Suprapubic skin (tissue), 4 donors: ENCODE measurements at regions not wholly inside any gene's neighbourhood (a gene's known extent, or its start where the extent isn't known, plus 50 kb on each side); places are given as distances from the start of the nearest gene placed in this dataset.

Source experiments
- DNase-seq, 2 donors: peaks; one replicate each; pipeline ENCODE4 v3.0.0-alpha.2; 2019; ENCODE audit warnings: low spot score in 2 of 2
- H3K27ac ChIP-seq: fragments of 200-600 bp; sonication (generic); one replicate; pipeline ENCODE4 v1.5.1; 2019
- H3K27me3 ChIP-seq: fragments of 200-600 bp; sonication (generic); one replicate; pipeline ENCODE4 v1.5.1; 2019
- H3K36me3 ChIP-seq: fragments of 200-600 bp; sonication (generic); one replicate; pipeline ENCODE4 v1.5.1; 2019
- H3K4me1 ChIP-seq: fragments of 200-600 bp; sonication (generic); one replicate; pipeline ENCODE4 v1.5.1; 2019
- H3K4me3 ChIP-seq: fragments of 200-600 bp; sonication (generic); one replicate; pipeline ENCODE4 v1.5.1; 2019; ENCODE audit warnings: mild to moderate bottlenecking
- H3K9me3 ChIP-seq: fragments of 200-600 bp; sonication (generic); one replicate; pipeline ENCODE4 v1.5.1; 2019
- EP300 ChIP-seq: sonication (generic); formaldehyde crosslinking; IDR thresholded peaks from one replicate; pipeline ENCODE4 v1.6.1; 2017; ENCODE audit warnings: antibody characterized with exemption
- POLR2A ChIP-seq, 2 donors: fragments of 450-650 bp; IDR thresholded peaks; one replicate each; pipeline ENCODE4 v1.6.1; 2017; ENCODE audit warnings: antibody characterized with exemption in 2 of 2, mild to moderate bottlenecking in 2 of 2, moderate library complexity in 2 of 2
- POLR2AphosphoS5 ChIP-seq, 3 donors: sonication (generic); formaldehyde crosslinking; IDR thresholded peaks; one replicate each; pipeline ENCODE4 v1.6.1; 2017; ENCODE audit warnings: antibody characterized with exemption in 3 of 3
- WGBS: methylation state at CpG from one replicate; pipeline ENCODE4 v1.1.5; 2018; 5-methylcytosine and 5-hydroxymethylcytosine counted together
- TF ChIP-seq, protein P1 (sequence below), 2 donors: fragments of 200-600 bp in 1 of 2; fragments of 450-650 bp in 1 of 2; sonication (generic) in 1 of 2; IDR thresholded peaks; one replicate each; pipeline ENCODE4 v1.5.1; 2016 to 2019; ENCODE audit warnings: antibody characterized with exemption in 2 of 2, mild to moderate bottlenecking in 1 of 2, moderate library complexity in 1 of 2

- Histone ChIP-seq H3K27ac (no peak overlapping the region), H3K27me3 (no peaks in the 10 kb centered on the region), H3K36me3 (no peaks in the 10 kb centered on the region), H3K4me3 (no peak overlapping the region), H3K4me1 (no peaks in the 10 kb centered on the region), H3K9me3 (no peaks in the 10 kb centered on the region)
- WGBS = 97% methylated on average over 1 of the region's 1 CpG
- TF ChIP-seq, protein P1, sequence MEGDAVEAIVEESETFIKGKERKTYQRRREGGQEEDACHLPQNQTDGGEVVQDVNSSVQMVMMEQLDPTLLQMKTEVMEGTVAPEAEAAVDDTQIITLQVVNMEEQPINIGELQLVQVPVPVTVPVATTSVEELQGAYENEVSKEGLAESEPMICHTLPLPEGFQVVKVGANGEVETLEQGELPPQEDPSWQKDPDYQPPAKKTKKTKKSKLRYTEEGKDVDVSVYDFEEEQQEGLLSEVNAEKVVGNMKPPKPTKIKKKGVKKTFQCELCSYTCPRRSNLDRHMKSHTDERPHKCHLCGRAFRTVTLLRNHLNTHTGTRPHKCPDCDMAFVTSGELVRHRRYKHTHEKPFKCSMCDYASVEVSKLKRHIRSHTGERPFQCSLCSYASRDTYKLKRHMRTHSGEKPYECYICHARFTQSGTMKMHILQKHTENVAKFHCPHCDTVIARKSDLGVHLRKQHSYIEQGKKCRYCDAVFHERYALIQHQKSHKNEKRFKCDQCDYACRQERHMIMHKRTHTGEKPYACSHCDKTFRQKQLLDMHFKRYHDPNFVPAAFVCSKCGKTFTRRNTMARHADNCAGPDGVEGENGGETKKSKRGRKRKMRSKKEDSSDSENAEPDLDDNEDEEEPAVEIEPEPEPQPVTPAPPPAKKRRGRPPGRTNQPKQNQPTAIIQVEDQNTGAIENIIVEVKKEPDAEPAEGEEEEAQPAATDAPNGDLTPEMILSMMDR (IDR thresholded peaks at IDR 0.05) = no peak
- DNase-seq = no peak
Measured at GRCh38 chr3:82050382-82050781, 288.9 kb upstream of the GBE1 start.

GRCh38 chr3:82048711-82049110 lies 287.3 kb upstream of the GBE1 start:
- TF ChIP-seq, protein P1 (IDR thresholded peaks at IDR 0.05) = no peak
- TF ChIP-seq EP300 (no peak), POLR2A (IDR thresholded peaks at IDR 0.05) (no peak), POLR2AphosphoS5 (IDR thresholded peaks at IDR 0.05) (no peak)
- WGBS = 48% methylated on average over 3 of the region's 3 CpGs
- no peak for DNase-seq
- no peak overlapping the region for H3K4me3 ChIP-seq
- no peaks in the 10 kb centered on the region for H3K36me3 ChIP-seq
- no peak overlapping the region for H3K27ac ChIP-seq
- H3K4me1 ChIP-seq = no peaks in the 10 kb centered on the region
- no peaks in the 10 kb centered on the region for H3K9me3 ChIP-seq
- H3K27me3 ChIP-seq = no peaks in the 10 kb centered on the region

- Histone ChIP-seq H3K27ac (no peak overlapping the region), H3K4me3 (no peak overlapping the region), H3K4me1 (no peaks in the 10 kb centered on the region), H3K27me3 (no peaks in the 10 kb centered on the region), H3K9me3 (no peaks in the 10 kb centered on the region), H3K36me3 (no peaks in the 10 kb centered on the region)
- TF ChIP-seq, protein P1 (IDR thresholded peaks at IDR 0.05) = no peak
- TF ChIP-seq POLR2A (IDR thresholded peaks at IDR 0.05) (no peak), EP300 (no peak), POLR2AphosphoS5 (IDR thresholded peaks at IDR 0.05) (no peak)
- no peak for DNase-seq
- 43% methylated on average over 4 of the region's 4 CpGs for WGBS
Measured at GRCh38 chr3:82044930-82045705, 283.7 kb upstream of the GBE1 start.

DNA sequence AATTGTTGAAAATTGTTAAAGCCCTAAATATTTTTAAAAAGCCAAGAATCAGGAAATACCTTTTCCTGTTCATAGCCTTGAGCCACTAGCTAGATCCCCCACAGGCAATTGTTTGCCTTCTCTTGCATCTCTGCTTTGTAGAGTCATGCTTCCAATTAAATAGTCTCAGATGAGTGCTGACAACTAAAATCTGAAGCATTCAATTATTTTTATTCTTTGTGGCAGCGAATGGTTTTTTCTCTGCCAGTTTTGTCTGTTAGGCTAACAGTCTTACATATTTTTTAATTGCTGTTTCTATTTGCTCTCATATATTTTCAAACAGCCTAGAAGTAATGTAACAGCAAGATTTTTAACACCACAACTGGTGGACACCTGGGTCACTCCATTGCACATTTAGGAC lies 277.1 kb upstream of the GBE1 start:
- no peak overlapping the region for H3K4me3 ChIP-seq
- WGBS = 28% methylated on average over 1 of the region's 1 CpG

GRCh38 chr3:82033186-82033585 lies 271.7 kb upstream of the GBE1 start:
- no peak for DNase-seq
- Histone ChIP-seq H3K4me1 (peaks cover 3% of the 10 kb centered on the region), H3K27me3 (no peaks in the 10 kb centered on the region), H3K9me3 (no peaks in the 10 kb centered on the region), H3K4me3 (no peak overlapping the region), H3K27ac (no peak overlapping the region), H3K36me3 (no peaks in the 10 kb centered on the region)
- no peak for TF ChIP-seq EP300
- TF ChIP-seq POLR2AphosphoS5 (IDR thresholded peaks at IDR 0.05) = no peak
- TF ChIP-seq, protein P1 (IDR thresholded peaks at IDR 0.05) = no peak
- TF ChIP-seq POLR2A (IDR thresholded peaks at IDR 0.05) = no peak
- WGBS = 72% methylated on average over 4 of the region's 4 CpGs

More for the DNA sequence above, 277.1 kb upstream of the GBE1 start:
- DNase-seq = no peak
- Histone ChIP-seq H3K36me3 (no peaks in the 10 kb centered on the region), H3K27me3 (no peaks in the 10 kb centered on the region), H3K4me1 (no peaks in the 10 kb centered on the region), H3K27ac (no peak overlapping the region), H3K9me3 (no peaks in the 10 kb centered on the region)
- TF ChIP-seq POLR2A (IDR thresholded peaks at IDR 0.05) (no peak), EP300 (no peak), POLR2AphosphoS5 (IDR thresholded peaks at IDR 0.05) (no peak)
- TF ChIP-seq, protein P1 (IDR thresholded peaks at IDR 0.05) = no peak
